Activated CD4-positive, alpha-beta memory T cell treated with anti-CD3 and anti-CD28 coated beads, Interleukin-2, amount 10 ng/mL, durations not matched to agents 7 days and 5 days (primary cell): ENCODE measurements at regions not wholly inside any gene's neighbourhood (a gene's known extent, or its start where the extent isn't known, plus 50 kb on each side); places are given as distances from the start of the nearest gene placed in this dataset.

Source experiments
- CTCF ChIA-PET: fragments of 350-600 bp; sonication (Branson Sonifier 250); formaldehyde crosslinking; loops from one replicate; lab custom pipeline; 2021; ENCODE audit warnings: antibody characterized with exemption, inconsistent platforms; lab: Charles Lee
- POLR2A ChIA-PET: fragments of 350-600 bp; sonication (Branson Sonifier 250); formaldehyde crosslinking; loops from one replicate; lab custom pipeline; 2021; ENCODE audit warnings: antibody characterized with exemption; lab: Charles Lee
- DNase-seq: peaks from one replicate; pipeline ENCODE4 v3.0.0-alpha.2; 2020
- H3K27ac Mint-ChIP-seq: one replicate; pipeline ENCODE4 v1.8.0; 2021; ENCODE audit warnings: mild to moderate bottlenecking, mixed read lengths
- H3K27me3 Mint-ChIP-seq: one replicate; pipeline ENCODE4 v1.8.0; 2021; ENCODE audit warnings: mixed read lengths
- H3K36me3 Mint-ChIP-seq: one replicate; pipeline ENCODE4 v1.8.0; 2021; ENCODE audit warnings: low read depth, mixed read lengths
- H3K4me1 Mint-ChIP-seq: one replicate; pipeline ENCODE4 v1.8.0; 2021; ENCODE audit warnings: mixed read lengths
- H3K4me3 Mint-ChIP-seq: one replicate; pipeline ENCODE4 v1.8.0; 2021; ENCODE audit warnings: mild to moderate bottlenecking, mixed read lengths
- H3K9me3 Mint-ChIP-seq: one replicate; pipeline ENCODE4 v1.8.0; 2021; ENCODE audit warnings: mixed read lengths

DNA sequence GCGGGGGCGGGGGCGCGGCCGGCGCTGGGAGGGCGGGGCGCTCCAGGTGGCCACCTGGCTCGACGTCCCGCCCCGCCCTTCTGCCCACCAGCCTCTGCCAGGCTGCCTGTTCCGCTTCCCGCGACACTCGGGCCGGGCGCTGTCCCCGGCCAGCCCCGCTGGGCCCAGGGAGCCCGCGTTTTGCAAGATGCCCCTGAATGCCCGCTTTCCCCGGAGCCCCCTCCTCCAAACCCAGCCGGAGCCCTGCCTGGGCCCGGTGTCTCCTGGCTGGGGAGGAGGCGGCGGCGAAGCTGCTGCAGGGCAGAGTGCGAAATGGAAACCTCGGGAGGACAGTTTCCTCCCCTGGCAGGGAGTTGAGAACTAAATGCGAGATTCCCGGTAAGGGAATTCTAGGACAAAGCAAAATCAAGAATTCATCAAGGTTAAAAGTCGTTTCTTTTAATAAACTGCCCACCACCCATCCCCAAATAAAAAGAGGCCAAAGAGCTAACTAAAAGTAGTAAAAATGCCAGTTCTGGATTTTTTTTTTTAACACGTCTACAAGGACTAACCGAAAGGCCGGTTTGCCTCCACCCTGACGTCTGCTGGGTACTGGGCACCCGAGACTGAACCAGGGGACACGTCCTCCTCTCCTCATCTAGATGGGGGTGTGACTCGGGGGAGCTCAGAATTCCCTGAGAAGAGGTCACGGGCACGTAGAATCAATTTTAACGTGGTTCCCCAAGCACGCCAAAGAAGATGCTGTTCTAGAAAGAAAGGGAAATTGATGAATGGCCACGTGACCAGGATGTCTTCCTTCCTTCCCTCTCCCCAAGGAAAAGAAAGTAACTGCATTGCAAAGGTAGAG lies 200.4 kb upstream of the NFE2L3 start:
- peaks cover 21% of the 10 kb centered on the region for H3K27me3 Mint-ChIP-seq
- no peak overlapping the region for H3K27ac Mint-ChIP-seq
- peaks cover 23% of the 10 kb centered on the region for H3K4me1 Mint-ChIP-seq
- CTCF ChIA-PET, result no interaction called here
- POLR2A ChIA-PET, result interaction anchor here (0.7 to 0.8 kb wide), 2 partner anchors 16 to 386 kb away, joined by 3 read pairs; no protein-coding TSS in a partner anchor
- no peak for DNase-seq
- H3K36me3 Mint-ChIP-seq, result peaks cover 25% of the 10 kb centered on the region
- peak overlapping the region; percentile 37 for H3K4me3 Mint-ChIP-seq
- H3K9me3 Mint-ChIP-seq, result peaks cover 3% of the 10 kb centered on the region

DNA sequence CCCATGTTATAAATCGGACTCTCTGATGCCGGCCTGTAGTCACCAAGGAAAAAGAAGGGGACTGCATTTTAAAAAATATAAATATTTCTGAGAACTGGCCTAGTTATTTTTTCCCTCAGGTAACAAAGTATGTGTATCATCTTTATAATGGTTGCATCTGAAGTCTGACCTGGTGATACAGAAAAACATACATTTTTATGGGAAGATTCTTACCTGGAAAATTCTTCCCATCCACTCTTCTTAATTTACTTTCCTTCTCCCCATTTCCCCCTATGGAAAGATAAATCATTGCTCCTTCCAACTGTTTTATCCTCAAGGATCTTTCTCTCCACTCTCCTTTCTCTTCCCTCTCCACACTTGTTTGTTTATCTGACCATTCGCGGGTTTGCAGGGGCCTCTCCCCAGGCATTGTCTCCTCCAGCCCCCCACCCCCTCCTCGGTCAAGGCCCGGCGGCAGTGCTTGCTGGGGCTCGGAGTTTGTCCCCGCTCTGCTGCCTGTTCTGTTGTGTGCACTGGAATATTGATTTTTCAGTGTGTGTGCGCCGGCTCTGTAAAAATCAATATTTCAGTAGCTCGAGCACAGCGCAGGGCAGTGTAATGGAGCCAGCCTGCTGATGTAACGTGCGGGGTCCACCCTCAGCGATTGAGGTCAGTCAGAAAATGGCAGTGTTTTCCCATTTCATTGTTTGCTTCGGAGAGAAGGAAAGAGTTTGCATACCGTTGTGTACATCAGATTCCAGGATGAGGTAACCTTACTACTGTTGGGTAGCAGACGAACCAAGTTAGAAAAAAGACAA lies 199.5 kb upstream of the NFE2L3 start:
- H3K4me1 Mint-ChIP-seq, result peaks cover 23% of the 10 kb centered on the region
- H3K36me3 Mint-ChIP-seq, result peaks cover 23% of the 10 kb centered on the region
- CTCF ChIA-PET, result no interaction called here
- peak overlapping the region; percentile 37 for H3K4me3 Mint-ChIP-seq
- no peak overlapping the region for H3K27ac Mint-ChIP-seq
- POLR2A ChIA-PET, result interaction anchor here (0.8 kb wide), 1 partner anchor 15 kb away, joined by 3 read pairs; no protein-coding TSS in a partner anchor
- no peaks in the 10 kb centered on the region for H3K9me3 Mint-ChIP-seq
- DNase-seq, result no peak
- peaks cover 24% of the 10 kb centered on the region for H3K27me3 Mint-ChIP-seq

DNA sequence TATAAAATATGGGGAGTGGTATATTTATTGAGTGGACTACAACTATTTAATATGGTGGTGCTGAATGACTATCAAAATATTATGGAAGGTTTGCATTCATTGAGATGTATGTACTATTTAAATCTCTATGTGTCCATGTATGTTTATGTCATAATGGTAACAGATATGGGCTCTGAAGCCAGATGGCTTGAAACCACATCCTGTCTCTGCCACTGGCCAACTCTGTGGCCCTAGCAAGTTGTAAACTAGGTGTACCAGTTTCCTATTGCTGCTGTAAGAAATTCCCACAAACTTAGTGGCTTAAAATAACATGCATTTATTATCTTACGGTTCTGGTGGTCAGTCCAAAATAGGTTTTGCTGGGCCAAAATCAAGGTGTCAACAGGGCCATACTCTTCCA lies 198.1 kb upstream of the NFE2L3 start:
- no peak for DNase-seq
- H3K4me3 Mint-ChIP-seq, result no peak overlapping the region
- H3K4me1 Mint-ChIP-seq, result peaks cover 21% of the 10 kb centered on the region
- POLR2A ChIA-PET, result no interaction called here
- H3K9me3 Mint-ChIP-seq, result no peaks in the 10 kb centered on the region
- H3K27me3 Mint-ChIP-seq, result peaks cover 27% of the 10 kb centered on the region
- no peak overlapping the region for H3K27ac Mint-ChIP-seq
- H3K36me3 Mint-ChIP-seq, result peaks cover 14% of the 10 kb centered on the region
- CTCF ChIA-PET, result no interaction called here

DNA sequence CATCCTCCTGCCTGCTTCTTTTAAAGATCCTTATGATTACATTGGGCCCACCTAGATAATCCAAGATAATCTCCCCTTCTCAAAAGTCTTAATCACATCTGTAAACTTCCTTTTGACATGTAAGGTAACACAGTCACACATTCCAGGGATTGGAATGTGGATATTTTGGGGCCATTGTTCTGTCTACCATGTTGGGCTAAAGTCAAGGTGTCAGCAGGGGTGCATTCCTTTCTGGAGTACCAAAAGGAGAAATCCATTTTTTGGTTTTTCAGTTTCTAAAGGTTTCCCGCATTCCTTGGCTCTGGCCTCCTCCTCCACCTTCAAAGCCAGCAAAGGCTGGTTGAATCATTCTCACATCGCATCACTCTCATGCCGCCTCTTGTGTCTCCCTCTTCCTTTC lies 197.6 kb upstream of the NFE2L3 start:
- Mint-ChIP-seq H3K36me3 (peaks cover 8% of the 10 kb centered on the region), H3K27ac (no peak overlapping the region), H3K4me1 (peaks cover 16% of the 10 kb centered on the region), H3K27me3 (peaks cover 27% of the 10 kb centered on the region), H3K9me3 (no peaks in the 10 kb centered on the region), H3K4me3 (no peak overlapping the region)
- ChIA-PET CTCF (no interaction called here), POLR2A (no interaction called here)
- no peak for DNase-seq

DNA sequence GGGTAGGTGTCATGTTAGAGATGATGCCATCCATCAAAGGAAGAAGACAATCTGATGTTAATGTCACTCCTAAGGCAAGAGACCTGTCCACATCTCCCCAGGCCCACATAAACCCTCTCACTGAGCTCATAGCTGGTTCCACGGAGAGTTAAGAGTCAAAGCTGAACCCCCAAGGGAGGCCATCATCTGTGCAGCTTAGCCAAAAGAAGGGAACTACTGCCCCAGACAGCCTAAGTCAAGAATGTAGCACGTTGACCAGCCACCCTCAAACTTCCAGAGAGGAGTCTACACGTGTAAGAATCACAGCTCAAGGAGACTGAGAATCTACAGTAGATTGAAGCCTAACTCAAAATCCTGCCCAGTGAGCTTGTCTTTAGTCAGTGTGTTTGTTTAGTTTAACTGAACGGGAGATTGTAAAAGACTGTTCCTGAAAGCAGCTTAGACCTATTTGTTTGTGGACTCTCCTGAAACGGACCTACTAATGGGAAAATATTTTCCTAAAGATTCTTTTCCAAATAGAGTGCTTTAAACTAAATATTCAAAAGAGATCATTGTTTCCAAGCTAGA lies 192.7 kb upstream of the NFE2L3 start:
- ChIA-PET CTCF (interaction anchor here (0.6 to 1.2 kb wide), 2 partner anchors 63 to 67 kb away, joined by 3 read pairs; no protein-coding TSS in a partner anchor), POLR2A (no interaction called here)
- Mint-ChIP-seq H3K27ac (no peak overlapping the region), H3K27me3 (peaks cover 51% of the 10 kb centered on the region), H3K4me1 (no peaks in the 10 kb centered on the region), H3K4me3 (no peak overlapping the region), H3K9me3 (no peaks in the 10 kb centered on the region), H3K36me3 (no peaks in the 10 kb centered on the region)
- no peak for DNase-seq

DNA sequence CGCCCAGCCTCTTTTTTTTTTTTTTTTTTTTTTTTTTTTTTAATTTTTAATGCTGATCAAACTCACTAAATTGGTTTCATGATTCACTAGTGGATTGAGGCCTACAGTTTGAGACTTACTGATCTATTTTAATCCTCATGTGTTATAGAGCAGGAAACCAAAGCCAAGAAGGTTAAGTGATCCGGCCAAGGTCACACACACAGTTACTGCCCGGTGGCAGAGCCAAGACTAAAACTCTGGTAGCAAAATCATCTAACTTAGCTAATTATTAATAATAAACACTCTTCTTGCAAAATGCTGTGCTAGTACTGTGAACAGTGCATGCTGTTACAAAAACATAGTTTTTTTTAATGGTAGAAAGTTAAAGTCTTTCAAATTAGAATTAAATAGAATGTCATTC lies 188.3 kb upstream of the NFE2L3 start:
- Mint-ChIP-seq H3K4me1 (peaks cover 22% of the 10 kb centered on the region), H3K36me3 (no peaks in the 10 kb centered on the region), H3K27ac (no peak overlapping the region), H3K27me3 (peaks cover 46% of the 10 kb centered on the region), H3K9me3 (no peaks in the 10 kb centered on the region), H3K4me3 (no peak overlapping the region)
- ChIA-PET CTCF (no interaction called here), POLR2A (no interaction called here)
- no peak for DNase-seq

DNA sequence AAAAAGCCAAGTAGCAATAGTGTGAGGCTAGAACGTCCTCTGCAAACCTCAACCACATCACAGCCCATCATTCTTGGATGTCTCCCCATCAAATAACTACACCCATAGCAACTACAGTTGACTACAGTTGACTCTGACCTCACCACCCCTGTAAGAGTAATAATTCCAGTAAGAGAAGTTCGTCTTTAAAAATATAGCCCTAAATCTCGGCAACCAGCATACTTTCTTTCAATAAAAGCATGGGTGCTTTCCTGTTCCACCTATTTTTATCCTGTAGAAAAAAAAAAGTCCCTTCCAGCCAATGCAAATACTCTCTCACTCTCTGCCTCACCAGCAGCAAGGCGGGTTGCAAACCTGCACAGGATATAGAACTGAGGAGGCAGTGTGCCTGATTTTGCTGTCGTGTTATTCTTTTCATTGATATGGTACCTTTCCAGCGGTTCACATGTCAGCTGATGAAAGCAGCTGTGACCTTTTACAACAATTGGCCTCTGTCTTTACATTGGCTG lies 187.5 kb upstream of the NFE2L3 start:
- ChIA-PET CTCF (no interaction called here), POLR2A (no interaction called here)
- H3K27me3 Mint-ChIP-seq, result peaks cover 46% of the 10 kb centered on the region
- no peak overlapping the region for H3K27ac Mint-ChIP-seq
- H3K9me3 Mint-ChIP-seq, result no peaks in the 10 kb centered on the region
- H3K4me3 Mint-ChIP-seq, result no peak overlapping the region
- no peak for DNase-seq
- peaks cover 23% of the 10 kb centered on the region for H3K4me1 Mint-ChIP-seq
- no peaks in the 10 kb centered on the region for H3K36me3 Mint-ChIP-seq

DNA sequence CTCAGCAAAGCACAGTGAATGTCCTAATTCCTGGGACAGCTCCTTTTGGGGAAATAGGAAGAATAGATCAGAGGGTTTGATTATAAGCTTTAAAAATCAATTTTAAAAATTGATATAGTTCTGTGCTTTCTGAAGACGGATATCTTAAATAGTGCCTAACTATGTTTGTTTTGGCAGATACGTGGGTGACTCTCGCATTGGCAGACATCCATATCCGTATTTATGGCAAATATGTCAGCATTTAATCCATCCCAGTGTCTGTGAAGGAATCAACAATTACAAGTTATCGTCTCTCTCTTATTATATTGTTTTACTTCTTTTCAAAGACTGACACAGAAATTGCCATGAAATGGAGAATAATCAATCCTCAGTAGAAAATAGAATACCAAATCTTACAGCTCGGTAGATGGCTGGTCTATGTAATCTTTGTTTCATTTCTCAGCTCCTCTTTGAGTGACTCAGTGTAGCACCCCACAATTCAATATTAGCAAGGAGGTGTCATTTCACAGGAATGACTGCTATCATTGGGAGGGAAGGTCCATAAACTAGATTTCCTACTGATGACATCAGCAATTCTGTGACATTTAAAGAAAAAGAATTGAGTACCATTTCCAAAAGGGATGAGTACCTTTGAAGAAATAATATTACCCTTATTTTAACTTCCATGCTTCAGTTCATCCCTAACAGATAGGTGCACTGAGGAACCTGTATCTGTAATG lies 186.4 kb upstream of the NFE2L3 start:
- ChIA-PET CTCF (no interaction called here), POLR2A (no interaction called here)
- Mint-ChIP-seq H3K4me3 (no peak overlapping the region), H3K9me3 (no peaks in the 10 kb centered on the region), H3K27me3 (peaks cover 42% of the 10 kb centered on the region), H3K4me1 (peaks cover 23% of the 10 kb centered on the region), H3K36me3 (no peaks in the 10 kb centered on the region), H3K27ac (no peak overlapping the region)
- DNase-seq, result no peak

DNA sequence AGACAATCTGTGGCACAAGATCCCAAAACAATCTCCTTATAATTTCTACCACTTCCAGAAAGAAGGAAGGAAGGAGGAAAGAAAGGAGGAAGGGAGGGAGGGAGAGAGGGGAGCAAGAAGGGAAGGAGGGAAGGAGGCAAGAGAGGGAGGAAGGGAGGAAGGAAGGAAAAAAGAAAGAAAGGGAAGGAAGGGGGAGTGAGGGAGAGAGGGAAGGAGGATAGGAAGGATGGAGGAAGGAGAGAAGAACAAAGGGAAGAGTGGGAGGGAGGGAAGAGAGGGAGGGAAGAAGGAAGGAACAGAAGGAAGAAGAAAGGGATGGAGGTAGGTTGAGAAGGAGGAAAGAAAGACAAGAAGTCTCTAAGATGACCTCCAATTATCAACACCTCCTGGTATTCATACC lies 185.5 kb upstream of the NFE2L3 start:
- H3K27me3 Mint-ChIP-seq, result peaks cover 35% of the 10 kb centered on the region
- peaks cover 27% of the 10 kb centered on the region for H3K4me1 Mint-ChIP-seq
- H3K4me3 Mint-ChIP-seq, result no peak overlapping the region
- no peak overlapping the region for H3K27ac Mint-ChIP-seq
- no peak for DNase-seq
- H3K9me3 Mint-ChIP-seq, result no peaks in the 10 kb centered on the region
- ChIA-PET CTCF (no interaction called here), POLR2A (no interaction called here)
- no peaks in the 10 kb centered on the region for H3K36me3 Mint-ChIP-seq

DNA sequence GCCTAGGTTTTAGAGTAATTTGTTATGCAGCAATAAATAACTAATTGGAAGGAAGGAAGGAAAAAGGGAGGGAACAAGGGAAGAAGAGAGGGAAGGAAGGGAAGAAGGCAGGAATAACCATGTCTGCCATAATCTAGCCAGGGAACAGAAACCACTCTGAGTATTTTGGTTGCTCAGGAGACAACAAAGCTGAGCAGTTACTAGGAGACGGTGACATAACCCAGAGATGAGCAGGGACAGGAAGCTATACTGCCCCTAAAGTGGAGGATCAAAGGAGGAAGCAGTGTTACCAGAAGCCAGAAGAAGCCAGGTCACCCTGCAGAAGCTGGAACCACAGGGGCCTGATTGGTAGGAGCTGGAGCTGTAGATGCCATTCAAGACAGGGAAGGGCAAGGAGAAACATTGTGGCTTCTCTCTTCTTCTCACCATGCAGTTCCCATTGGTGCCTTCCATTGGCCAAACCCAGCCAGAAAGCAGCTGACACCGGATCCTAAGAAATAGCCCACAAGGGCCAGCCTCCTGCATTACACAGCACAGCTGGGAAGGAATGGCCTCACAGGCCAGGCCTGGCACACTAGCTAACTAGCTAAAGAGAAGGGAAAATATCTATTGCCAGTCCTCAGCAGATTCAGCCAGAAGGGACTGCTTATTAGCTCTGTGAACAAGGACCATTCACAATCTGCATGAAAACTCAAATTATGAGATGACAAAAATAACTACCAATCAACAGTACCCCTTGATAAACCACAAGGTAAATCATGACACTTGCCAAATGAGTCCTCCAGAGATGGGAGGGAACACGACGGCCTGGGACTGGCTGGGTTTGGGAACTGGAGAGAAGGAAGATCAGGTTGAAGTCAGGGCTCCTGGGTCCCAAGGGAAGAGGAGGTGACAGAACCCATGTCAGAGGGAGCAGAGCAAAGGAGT lies 184.5 kb upstream of the NFE2L3 start:
- peak overlapping the region; percentile 1 for H3K4me3 Mint-ChIP-seq
- DNase-seq, result no peak
- POLR2A ChIA-PET, result interaction anchor here (1.0 to 1.9 kb wide), 6 partner anchors 16 to 233 kb away, joined by 3 to 10 read pairs (median 4); partner anchors contain the start of gene NFE2L3

DNA sequence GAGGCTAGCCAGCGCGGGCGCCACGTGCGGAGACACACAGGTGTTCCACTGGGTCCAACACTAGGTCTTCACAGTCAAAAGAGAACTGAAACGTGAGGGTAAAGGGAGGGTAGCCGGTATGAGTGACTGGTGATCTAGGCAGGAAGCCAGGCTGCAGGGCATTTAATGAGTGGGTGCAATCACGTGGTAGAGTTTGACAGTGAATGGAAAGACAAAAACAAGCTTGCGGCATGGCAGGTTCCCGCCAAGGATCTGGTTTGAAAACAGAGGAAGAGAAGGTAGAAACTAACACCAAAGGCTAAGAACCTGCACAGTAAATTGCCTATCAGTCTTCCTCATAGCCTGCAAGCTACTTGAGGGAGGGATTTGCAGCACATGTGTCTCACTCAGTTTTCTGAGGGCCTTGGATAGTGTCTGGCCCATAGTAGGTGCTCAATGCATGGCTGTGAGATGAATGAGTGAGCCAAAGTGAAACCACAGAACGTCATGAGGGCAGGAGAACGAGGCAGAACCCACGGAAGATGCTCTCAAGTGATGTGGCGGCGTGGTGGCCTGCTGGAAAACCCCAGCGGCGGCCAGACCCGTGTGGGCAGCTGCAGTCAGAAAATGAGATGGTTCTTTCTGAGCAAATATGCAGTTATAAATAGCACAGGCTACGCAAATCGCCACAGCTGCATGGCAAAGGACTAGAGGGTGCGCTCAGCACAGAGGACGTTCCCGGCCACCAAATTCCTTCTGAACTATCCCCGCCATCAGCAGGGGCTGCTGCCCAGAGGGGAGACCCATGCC lies 183.6 kb upstream of the NFE2L3 start:
- ChIA-PET POLR2A (interaction anchor here (1.0 to 1.9 kb wide), 6 partner anchors 17 to 232 kb away, joined by 3 to 10 read pairs (median 4); partner anchors contain the start of gene NFE2L3), CTCF (interaction anchor here (0.6 kb wide), 1 partner anchor 130 kb away, joined by 5 read pairs; no protein-coding TSS in a partner anchor)
- Mint-ChIP-seq H3K9me3 (no peaks in the 10 kb centered on the region), H3K4me3 (peak overlapping the region; percentile 1), H3K27me3 (peaks cover 29% of the 10 kb centered on the region), H3K4me1 (peaks cover 27% of the 10 kb centered on the region), H3K36me3 (no peaks in the 10 kb centered on the region), H3K27ac (peak overlapping the region; percentile 72)
- peak; percentile 65 for DNase-seq

More for the DNA sequence above, 184.5 kb upstream of the NFE2L3 start:
- Mint-ChIP-seq H3K27ac (peak overlapping the region; percentile 72), H3K27me3 (peaks cover 29% of the 10 kb centered on the region), H3K36me3 (no peaks in the 10 kb centered on the region), H3K4me1 (peaks cover 27% of the 10 kb centered on the region), H3K9me3 (no peaks in the 10 kb centered on the region)
- CTCF ChIA-PET, result interaction anchor here (1.0 kb wide), 1 partner anchor 75 kb away, joined by 3 read pairs; no protein-coding TSS in a partner anchor
